ENCODE measurements at regions not wholly inside any gene's neighbourhood (a gene's known extent, or its start where the extent isn't known, plus 50 kb on each side); places are given as distances from the start of the nearest gene placed in this dataset.
A peak's percentile ranks its signal among the peaks of the same experiment; 100 is the strongest.

DNA sequence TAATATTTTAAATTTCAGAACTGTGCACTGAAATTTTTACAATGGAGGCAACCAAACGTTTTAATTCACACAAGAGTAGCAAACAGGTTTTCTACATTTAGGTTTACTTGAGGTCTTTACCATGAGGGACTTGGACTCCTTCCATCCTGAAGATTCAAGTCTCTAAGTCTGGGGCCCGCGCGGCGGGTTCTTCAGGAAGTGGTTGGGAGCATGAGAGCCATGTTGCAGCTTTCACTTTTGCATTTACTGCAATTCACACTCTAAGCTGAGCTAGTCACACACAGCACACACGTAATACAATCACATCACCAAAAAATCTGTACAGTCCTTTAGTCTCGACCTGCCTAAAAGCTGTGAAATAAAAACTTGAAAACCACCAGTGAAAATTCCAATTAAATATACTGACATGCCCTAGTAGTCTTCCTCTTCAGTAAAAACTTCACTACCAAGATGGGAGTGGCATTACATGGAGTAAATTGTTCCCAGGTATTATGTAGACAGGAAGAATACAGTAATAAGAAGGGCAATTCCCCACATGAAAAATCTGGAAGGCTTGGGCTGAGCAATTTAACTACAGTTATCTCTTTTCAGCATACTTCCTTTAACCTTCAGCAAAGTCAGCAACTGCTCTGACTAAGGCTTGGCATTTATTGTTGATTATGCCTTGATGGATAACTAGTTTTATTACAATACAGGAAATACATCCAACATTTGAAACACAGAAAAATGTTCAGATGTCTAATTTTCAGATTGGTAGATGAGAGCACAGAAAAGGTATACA lies 571.1 kb upstream of the DIPK2B start:
- no peak for DNase-seq (ENCODE audit: low spot score)

DNA sequence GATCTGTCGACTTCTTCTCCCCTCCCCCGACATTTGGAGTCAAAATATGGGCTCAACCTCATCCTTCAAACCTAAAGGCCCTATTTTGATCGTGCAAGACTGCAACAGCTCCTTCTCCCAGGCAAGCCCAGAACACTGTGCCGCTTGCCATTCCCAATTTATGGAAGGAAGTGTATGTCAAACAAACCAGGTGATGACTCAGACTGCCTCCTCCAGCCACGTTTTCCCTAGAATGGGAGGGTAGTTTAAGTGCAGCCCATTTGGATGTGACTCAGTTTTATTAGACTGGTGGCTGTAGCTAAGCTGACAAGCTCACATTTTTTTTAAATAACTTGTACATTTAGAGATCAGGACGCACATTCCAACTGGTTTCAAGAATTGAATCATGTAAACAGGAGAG lies 570.4 kb upstream of the DIPK2B start:
- no peak for DNase-seq (ENCODE audit: low spot score)

DNA sequence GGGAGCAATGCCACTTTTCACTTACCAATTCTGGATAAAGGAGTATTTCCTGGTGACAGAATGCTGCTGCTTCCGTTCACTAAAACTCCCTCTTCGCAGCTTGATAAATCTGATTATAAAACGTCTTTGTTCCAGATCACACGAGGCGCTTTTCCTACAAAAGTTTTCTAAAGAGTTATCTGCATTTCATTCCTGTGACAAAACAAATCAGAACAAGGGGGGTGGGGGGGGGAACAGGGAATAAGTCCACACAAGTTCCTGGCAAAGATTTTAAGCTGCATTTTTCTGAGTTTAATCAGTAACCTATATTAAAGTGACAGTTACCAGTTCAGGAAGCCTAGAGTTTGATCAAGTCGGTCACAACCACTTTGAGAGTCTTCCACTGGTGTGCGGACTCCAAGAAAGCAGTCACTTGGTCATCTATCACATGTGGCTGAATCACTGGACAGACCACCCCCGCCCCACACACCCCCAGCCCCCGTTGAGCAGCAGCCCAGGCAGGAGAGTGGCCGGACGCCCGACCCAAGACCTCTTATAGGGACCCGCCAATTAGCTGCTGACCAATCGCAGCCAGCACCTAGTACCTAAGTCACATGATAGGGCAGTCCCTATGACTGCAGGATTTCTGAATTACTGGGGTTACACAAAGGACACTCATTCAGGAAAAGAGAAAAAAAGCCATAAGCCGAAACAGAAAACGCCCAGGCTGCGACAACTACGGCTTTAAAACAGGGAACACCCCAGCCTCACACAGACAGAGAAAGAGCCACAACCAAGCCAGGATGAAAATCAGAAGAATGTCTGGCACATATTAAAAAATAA lies 569.3 kb upstream of the DIPK2B start:
- peak; percentile 48 for DNase-seq (ENCODE audit: low spot score)

- no peak for DNase-seq (ENCODE audit: low spot score)
Observed at GRCh38 chrX:45768666-45769236, 568.1 kb upstream of the DIPK2B start.

GRCh38 chrX:45766981-45767501 lies 566.4 kb upstream of the DIPK2B start:
- no peak for DNase-seq (ENCODE audit: low spot score)

DNA sequence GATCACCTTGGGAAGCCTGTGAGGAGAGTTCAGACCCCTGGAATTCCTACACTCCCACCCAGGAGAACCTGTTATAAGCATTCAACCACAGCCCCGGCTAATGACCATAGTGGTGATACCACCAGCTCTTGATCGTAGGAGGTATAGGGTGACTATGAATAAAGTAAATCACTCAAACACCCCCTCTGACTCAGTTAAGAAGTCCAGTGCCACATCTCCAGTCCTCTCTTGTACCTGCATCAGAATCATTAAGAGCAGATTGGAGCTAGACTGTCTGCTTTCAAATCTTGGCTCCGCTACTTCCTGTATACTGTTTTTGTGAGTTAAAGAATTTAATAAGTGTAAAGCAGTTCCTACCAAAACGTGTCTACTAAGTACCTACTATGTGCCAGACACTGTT lies 565.1 kb upstream of the DIPK2B start:
- no peak for DNase-seq (ENCODE audit: low spot score)

GRCh38 chrX:45765281-45765680 lies 564.6 kb upstream of the DIPK2B start:
- no peak for DNase-seq (ENCODE audit: low spot score)

- DNase-seq (ENCODE audit: low spot score): no peak
Observed at GRCh38 chrX:45762699-45763647, 562.3 kb upstream of the DIPK2B start.

DNA sequence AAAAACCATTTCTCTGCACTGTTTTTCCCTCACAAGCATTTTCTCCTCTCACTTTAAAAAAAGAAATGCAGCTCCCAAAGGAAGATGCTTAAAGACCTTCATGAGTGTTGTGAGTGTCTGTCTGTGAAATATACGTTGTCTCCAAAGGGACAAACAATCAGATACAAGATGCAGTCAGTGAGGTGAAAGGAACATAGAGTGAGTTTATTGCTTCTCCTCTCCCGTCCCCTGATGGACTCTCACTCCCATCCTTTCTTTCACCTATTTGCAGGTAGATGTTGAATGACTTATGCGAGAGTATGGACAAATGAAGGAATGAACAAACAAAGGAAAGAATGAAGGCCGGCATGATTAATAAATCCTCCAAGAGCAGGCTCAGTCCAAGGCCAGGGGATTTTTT lies 561.2 kb upstream of the DIPK2B start:
- no peak for DNase-seq (ENCODE audit: low spot score)

DNA sequence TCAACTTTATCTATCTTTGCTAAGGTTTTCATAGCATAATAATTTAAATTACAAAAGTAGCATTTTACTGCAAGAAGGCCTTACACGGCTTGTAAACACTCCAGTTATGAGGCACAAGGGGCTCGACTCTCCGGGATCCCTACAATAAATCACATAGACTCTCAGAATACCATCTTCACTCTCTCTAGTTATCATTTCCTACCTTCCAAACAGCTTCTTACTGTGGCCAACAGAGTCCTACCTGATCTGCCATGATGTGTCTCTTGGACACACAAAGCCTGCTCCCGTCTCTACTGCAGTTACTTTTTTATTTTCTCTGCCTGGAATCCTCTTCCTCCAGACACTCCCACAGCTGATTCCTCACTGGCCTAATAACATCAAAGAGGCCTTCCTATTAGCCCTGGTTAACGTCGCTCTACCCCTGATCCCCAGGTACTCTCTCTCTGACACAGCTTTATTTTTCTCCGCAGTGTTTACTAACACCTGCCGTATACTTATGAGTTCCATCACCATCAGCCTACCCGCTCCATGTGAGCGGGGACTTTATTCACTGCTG lies 559.6 kb upstream of the DIPK2B start:
- DNase-seq (ENCODE audit: low spot score): no peak

GRCh38 chrX:45758738-45759397 lies 558.2 kb upstream of the DIPK2B start:
- DNase-seq (ENCODE audit: low spot score): no peak

DNA sequence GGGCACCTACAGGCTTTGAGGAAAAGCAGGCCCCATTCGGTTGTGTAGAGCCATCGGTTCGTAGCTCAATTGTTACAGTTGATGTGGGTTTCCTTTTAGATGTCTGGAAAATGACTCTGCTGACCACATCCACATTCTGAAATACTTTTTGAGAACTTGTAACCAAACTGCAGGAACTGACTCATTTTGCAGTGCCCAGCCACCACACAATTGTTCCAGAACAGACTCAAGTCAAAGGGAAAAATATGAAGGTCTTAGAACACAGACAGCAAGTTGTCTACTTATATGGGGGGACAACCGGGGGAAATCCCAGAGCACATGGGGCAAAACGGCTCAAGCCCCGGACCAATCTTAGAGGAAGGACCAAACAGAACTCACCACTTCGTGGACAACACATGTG lies 557.6 kb upstream of the DIPK2B start:
- DNase-seq (ENCODE audit: low spot score): no peak

GRCh38 chrX:45757272-45757671 lies 556.6 kb upstream of the DIPK2B start:
- DNase-seq (ENCODE audit: low spot score): no peak

DNA sequence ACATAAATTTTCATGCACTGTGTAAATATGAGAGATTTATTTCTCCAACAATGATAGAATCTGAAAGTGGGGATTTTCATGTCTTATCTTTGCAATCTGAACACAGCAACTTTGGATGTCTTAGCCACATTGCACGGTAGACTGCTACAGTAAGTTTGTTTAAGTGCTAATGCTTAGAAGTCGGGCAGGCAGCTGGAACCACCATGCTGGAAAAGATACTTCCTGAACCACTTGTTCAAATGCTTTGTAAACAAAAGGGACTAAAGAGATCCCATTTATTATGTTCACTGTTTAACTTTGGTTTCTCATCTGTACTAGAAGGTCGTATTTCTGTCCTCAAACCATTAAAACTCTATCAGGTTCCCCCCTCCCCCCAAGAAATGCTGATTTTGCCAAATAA lies 555.9 kb upstream of the DIPK2B start:
- no peak for DNase-seq (ENCODE audit: low spot score)

DNA sequence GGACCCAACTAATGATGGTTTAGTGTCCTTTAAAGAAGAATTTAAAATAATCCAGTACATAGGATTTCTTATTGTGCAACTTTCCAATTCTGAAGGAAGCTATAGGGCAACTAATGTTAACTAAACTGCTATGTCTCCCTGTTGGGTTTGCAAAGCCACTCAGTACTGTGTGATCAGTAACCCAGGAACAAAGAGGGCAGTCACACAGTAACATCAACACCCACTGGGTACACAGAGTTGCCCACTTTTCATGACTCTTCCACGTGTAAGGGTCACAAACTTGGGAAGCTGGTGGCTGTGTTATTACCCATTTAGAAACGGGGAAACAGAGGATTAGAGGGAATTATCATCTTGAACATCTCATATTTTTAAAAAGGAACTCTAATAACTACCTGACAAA lies 555.0 kb upstream of the DIPK2B start:
- DNase-seq (ENCODE audit: low spot score): no peak

- no peak for DNase-seq (ENCODE audit: low spot score)
Observed at GRCh38 chrX:45751156-45751555, 550.5 kb upstream of the DIPK2B start.

DNA sequence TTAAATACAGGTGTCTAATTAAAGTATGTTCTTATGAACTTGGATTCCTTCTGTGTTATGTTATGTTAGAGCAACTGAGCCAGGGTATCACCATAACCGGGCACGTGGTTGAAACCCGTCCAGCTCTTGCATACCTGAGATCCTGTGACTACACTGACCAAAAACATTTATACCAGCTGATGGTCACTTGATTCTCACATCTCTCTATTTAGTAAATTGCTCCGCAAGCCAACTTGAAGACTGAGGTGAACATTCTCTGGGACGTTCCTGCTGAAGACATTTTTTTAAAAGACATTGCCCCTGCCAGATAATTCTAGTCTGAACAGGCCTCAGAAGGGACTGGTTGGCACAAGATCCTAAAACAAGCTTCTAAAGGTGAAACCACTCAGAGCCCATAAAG lies 550.0 kb upstream of the DIPK2B start:
- DNase-seq (ENCODE audit: low spot score): no peak

DNA sequence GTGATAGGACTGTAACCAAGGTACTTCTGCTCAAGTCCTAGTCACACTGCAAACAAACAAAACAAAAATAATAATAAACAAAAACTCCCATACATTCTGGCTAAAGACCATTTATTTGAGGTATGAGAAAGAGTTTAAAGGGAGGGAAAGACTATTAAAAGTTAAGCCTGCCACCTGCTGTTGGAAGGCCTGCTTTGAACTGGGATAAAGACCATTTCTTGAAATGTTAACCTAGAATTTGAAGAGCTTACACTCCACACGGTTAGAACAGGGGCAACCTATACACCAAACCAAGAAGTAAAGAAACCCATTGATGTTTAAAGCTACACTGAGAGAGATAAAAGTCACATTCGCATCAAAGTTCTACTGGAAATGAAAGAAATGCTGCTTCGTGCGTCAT lies 548.7 kb upstream of the DIPK2B start:
- no peak for DNase-seq (ENCODE audit: low spot score)

- no peak for DNase-seq (ENCODE audit: low spot score)
Observed at GRCh38 chrX:45748369-45748774, 547.7 kb upstream of the DIPK2B start.

DNA sequence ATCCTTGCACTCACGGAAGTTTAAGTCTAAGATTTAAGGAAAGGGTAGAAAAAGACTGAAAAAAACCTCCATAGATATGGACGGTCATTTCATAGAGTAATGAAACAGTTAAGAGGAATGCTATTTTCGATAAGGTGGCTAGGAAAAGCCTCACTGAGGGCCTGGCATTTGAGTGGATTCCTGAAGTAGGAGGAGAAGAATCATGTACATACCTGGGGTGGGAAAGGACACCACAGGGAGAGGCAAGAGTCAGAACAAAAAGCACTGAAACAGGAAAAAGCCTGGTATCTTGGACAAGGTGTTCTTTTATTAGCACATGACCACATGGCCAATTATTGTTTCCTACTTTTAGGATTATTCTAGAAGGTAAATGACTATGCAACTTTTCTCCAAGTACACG lies 547.2 kb upstream of the DIPK2B start:
- DNase-seq (ENCODE audit: low spot score): no peak

DNA sequence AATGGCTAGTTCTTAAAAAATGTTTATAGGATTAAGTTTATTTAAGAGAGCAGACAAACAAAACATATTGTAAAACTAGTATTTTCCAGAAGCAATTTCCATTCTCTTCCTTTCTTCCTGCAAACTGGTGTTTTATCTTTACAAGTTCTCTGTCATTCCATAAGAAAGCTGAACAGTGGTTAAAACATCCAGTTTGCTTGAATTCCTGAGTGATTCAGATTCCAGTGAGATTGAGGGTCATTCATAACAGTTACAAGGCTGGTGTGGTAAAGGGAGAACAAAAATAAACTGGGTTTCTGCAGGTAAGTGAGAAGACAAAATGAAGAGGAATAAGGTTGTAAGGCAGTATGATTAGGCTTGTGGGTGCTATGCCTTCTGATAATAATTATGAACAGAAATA lies 544.8 kb upstream of the DIPK2B start:
- DNase-seq (ENCODE audit: low spot score): no peak
